Natural killer cell (primary cell): ENCODE measurements at regions not wholly inside any gene's neighbourhood (a gene's known extent, or its start where the extent isn't known, plus 50 kb on each side); places are given as distances from the start of the nearest gene placed in this dataset.

Experiments
- ATAC-seq, 3 donors: fragments of 150-1000 bp in 2 of 3; fragments of 200-7000 bp in 1 of 3; cut with Tn5 transposase; 1 replicate in 1 of 3; 2 replicates in 2 of 3; pipeline ENCODE4 v1.10.0; 2021; ENCODE audit warnings: mild to moderate bottlenecking in 2 of 3, moderate library complexity in 2 of 3
- DNase-seq, 2 donors: peaks; one replicate each; pipeline versions ENCODE4 v3.0.0 to v3.0.0-alpha.2; 2013 to 2021; ENCODE audit warnings: mixed read lengths in 1 of 2
- H3K27ac ChIP-seq: one replicate; pipeline ENCODE4 v1.5.1; 2013; ENCODE audit warnings: mild to moderate bottlenecking, low read length
- H3K27me3 ChIP-seq: one replicate; pipeline ENCODE4 v1.6.1; 2013; ENCODE audit warnings: low read length; ENCODE audit not compliant: control insufficient read depth, insufficient read depth
- H3K36me3 ChIP-seq: one replicate; pipeline ENCODE4 v1.6.1; 2013; ENCODE audit warnings: low read length; ENCODE audit not compliant: control insufficient read depth, insufficient read depth
- H3K4me1 ChIP-seq: one replicate; pipeline ENCODE4 v1.6.1; 2013; ENCODE audit warnings: low read length; ENCODE audit not compliant: control insufficient read depth, insufficient read depth
- H3K4me3 ChIP-seq: one replicate; pipeline ENCODE4 v1.5.1; 2013; ENCODE audit warnings: low read length
- H3K9me3 ChIP-seq: one replicate; pipeline ENCODE4 v1.6.1; 2013; ENCODE audit warnings: low read length; ENCODE audit not compliant: control insufficient read depth, insufficient read depth
- H3K27ac Mint-ChIP-seq, 2 donors: one replicate each; pipeline ENCODE4 v1.8.0; 2022; ENCODE audit warnings: mild to moderate bottlenecking in 2 of 2, mixed read lengths in 2 of 2, moderate library complexity in 1 of 2
- H3K27me3 Mint-ChIP-seq, 2 donors: one replicate each; pipeline ENCODE4 v1.8.0; 2022; ENCODE audit warnings: low read depth in 2 of 2, mixed read lengths in 2 of 2
- H3K36me3 Mint-ChIP-seq: one replicate; pipeline ENCODE4 v1.8.0; 2022; ENCODE audit warnings: mixed read lengths
- H3K4me1 Mint-ChIP-seq, 2 donors: one replicate each; pipeline ENCODE4 v1.8.0; 2022; ENCODE audit warnings: mixed read lengths in 2 of 2
- H3K4me3 Mint-ChIP-seq: one replicate; pipeline ENCODE4 v1.8.0; 2022; ENCODE audit warnings: mild to moderate bottlenecking, moderate library complexity, mixed read lengths
- H3K9me3 Mint-ChIP-seq, 2 donors: one replicate each; pipeline ENCODE4 v1.8.0; 2022; ENCODE audit warnings: mixed read lengths in 2 of 2
- CTCF ChIP-seq: fragments of 200-600 bp; IDR thresholded peaks from one replicate; pipeline ENCODE4 v1.8.0; 2022; ENCODE audit warnings: antibody characterized with exemption
- WGBS: methylation state at CpG from one replicate; pipeline ENCODE4 v1.1.7; 2013; ENCODE audit warnings: missing lambda C conversion rate; ENCODE audit not compliant: insufficient coverage; 5-methylcytosine and 5-hydroxymethylcytosine counted together
- intact Hi-C: fragments of 100-400 bp; cut with micrococcal nuclease; formaldehyde crosslinking; loops from one replicate; pipeline ENCODE4 v1.14.2; 2022

- no peaks in the 10 kb centered on the region for H3K9me3 Mint-ChIP-seq
- no peaks in the 10 kb centered on the region for H3K9me3 ChIP-seq
- H3K4me3 Mint-ChIP-seq = no peak overlapping the region
- intact Hi-C loops = no loop called here
- no peaks in the 10 kb centered on the region for H3K27me3 ChIP-seq
- no peaks in the 10 kb centered on the region for H3K36me3 Mint-ChIP-seq
- TF ChIP-seq CTCF = no peak
- no peaks in the 10 kb centered on the region for H3K27me3 Mint-ChIP-seq
- H3K27ac Mint-ChIP-seq = peak overlapping the region; percentile 8 to 64
- WGBS = 95% methylated on average over 1 of the region's 1 CpG
- no peak overlapping the region for H3K4me3 ChIP-seq
- H3K27ac ChIP-seq = no peak overlapping the region
- DNase-seq (no peak), ATAC-seq (no peak)
- H3K36me3 ChIP-seq = peaks cover 36% of the 10 kb centered on the region
- H3K4me1 Mint-ChIP-seq = peaks cover 15 to 21% of the 10 kb centered on the region in 2 donors
- H3K4me1 ChIP-seq = no peaks in the 10 kb centered on the region
These were observed 481.9 kb downstream of the UTRN start for GRCh38 chr6:144767051-144767450.

- Histone ChIP-seq H3K27me3 (no peaks in the 10 kb centered on the region), H3K27ac (no peak overlapping the region), H3K4me1 (no peaks in the 10 kb centered on the region), H3K9me3 (no peaks in the 10 kb centered on the region), H3K36me3 (peaks cover 37% of the 10 kb centered on the region), H3K4me3 (no peak overlapping the region)
- no peak for DNase-seq
- Mint-ChIP-seq H3K4me3 (no peak overlapping the region), H3K9me3 (no peaks in the 10 kb centered on the region), H3K27ac (peak overlapping the region in 1 of 2 donors; percentile 8), H3K36me3 (peaks cover 8% of the 10 kb centered on the region), H3K4me1 (peaks cover 21 to 22% of the 10 kb centered on the region in 2 donors), H3K27me3 (no peaks in the 10 kb centered on the region)
- no peak for TF ChIP-seq CTCF
- intact Hi-C loops = no loop called here
- ATAC-seq = no peak
These were observed 483.5 kb downstream of the UTRN start for GRCh38 chr6:144768551-144769075.

- Histone ChIP-seq H3K4me3 (no peak overlapping the region), H3K9me3 (no peaks in the 10 kb centered on the region), H3K36me3 (peaks cover 37% of the 10 kb centered on the region), H3K4me1 (no peaks in the 10 kb centered on the region), H3K27me3 (no peaks in the 10 kb centered on the region), H3K27ac (no peak overlapping the region)
- no peak for TF ChIP-seq CTCF
- Mint-ChIP-seq H3K4me3 (no peak overlapping the region), H3K27me3 (no peaks in the 10 kb centered on the region), H3K36me3 (peaks cover 13% of the 10 kb centered on the region), H3K27ac (peak overlapping the region; percentile 9 to 51), H3K9me3 (no peaks in the 10 kb centered on the region), H3K4me1 (peaks cover 21 to 22% of the 10 kb centered on the region in 2 donors)
- DNase-seq = no peak
- intact Hi-C loops = no loop called here
- WGBS = 98% methylated on average over 2 of the region's 3 CpGs
- no peak for ATAC-seq
These were observed 484.0 kb downstream of the UTRN start for GRCh38 chr6:144769142-144769541.
